GM10248 (cell line): ENCODE measurements at regions not wholly inside any gene's neighbourhood (a gene's known extent, or its start where the extent isn't known, plus 50 kb on each side); places are given as distances from the start of the nearest gene placed in this dataset.

Experiments used
- CTCF ChIA-PET: fragments of 300-600 bp; sonication (Branson Sonifier 250); formaldehyde crosslinking; extraction: SDS; loops from one replicate; lab custom pipeline; 2021; ENCODE audit warnings: antibody characterized with exemption; lab: Yijun Ruan, JAX
- POLR2A ChIA-PET: fragments of 350-650 bp; sonication (Branson Sonifier 250); formaldehyde crosslinking; extraction: SDS; loops from one replicate; lab custom pipeline; 2020; ENCODE audit warnings: antibody characterized with exemption; lab: Yijun Ruan, JAX
- DNase-seq: peaks from one replicate; pipeline ENCODE4 v3.0.0; 2012; ENCODE audit errors: extremely low spot score
- TF ChIP-seq, protein P1 (sequence below): IDR thresholded peaks from 2 replicates; pipeline ENCODE4 v1.5.1; 2012; ENCODE audit warnings: mild to moderate bottlenecking, low read depth; ENCODE audit errors: extremely low read depth, missing control alignments, control extremely low read depth

GRCh38 chr14:28701733-28702132, 64.9 kb upstream of the FOXG1 start:
- ChIA-PET CTCF (no interaction called here), POLR2A (no interaction called here)
- TF ChIP-seq, protein P1, sequence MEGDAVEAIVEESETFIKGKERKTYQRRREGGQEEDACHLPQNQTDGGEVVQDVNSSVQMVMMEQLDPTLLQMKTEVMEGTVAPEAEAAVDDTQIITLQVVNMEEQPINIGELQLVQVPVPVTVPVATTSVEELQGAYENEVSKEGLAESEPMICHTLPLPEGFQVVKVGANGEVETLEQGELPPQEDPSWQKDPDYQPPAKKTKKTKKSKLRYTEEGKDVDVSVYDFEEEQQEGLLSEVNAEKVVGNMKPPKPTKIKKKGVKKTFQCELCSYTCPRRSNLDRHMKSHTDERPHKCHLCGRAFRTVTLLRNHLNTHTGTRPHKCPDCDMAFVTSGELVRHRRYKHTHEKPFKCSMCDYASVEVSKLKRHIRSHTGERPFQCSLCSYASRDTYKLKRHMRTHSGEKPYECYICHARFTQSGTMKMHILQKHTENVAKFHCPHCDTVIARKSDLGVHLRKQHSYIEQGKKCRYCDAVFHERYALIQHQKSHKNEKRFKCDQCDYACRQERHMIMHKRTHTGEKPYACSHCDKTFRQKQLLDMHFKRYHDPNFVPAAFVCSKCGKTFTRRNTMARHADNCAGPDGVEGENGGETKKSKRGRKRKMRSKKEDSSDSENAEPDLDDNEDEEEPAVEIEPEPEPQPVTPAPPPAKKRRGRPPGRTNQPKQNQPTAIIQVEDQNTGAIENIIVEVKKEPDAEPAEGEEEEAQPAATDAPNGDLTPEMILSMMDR = no peak
- no peak for DNase-seq

DNA sequence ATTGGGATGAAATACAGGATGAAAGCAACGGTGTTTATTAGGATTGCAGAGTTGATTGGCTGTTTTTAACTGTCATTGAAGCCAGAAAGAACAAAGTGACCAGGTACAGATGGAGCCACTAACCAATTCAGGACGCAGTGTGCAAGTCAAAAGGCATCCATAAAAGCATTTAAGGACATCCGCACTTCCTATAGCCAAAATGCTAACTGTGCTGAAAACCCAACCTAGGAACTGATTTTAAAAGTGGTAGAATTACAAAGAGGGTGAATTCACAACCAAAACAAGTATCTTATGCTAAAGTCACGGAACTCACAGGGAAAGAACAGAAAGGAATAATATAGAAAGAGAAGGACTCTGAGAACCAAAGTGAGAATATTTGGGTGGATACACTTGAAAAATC, 63.1 kb upstream of the FOXG1 start:
- TF ChIP-seq, protein P1 = no peak
- DNase-seq = no peak
- ChIA-PET CTCF (no interaction called here), POLR2A (no interaction called here)

DNA sequence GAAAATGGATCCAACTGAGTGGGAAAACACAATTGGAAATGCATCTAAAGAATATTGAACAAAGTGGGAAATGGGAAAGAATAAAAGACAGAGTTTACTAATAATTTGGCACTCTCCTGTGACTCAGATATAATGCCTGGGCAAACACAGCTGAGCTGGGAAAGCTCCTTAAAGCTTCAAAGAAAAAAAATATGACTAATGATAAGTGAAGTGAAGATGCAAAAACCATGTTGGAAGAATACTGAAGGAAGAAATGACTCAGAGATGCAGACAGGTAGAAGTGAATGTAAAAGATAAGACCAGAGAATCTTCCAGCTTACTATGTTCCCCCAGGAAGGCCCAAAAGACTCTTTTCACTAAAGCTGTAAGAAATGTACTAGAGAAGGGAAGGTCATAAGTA, 62.4 kb upstream of the FOXG1 start:
- no peak for DNase-seq
- TF ChIP-seq, protein P1 = no peak
- POLR2A ChIA-PET = no interaction called here
- CTCF ChIA-PET = no interaction called here

GRCh38 chr14:28707814-28708213, 58.8 kb upstream of the FOXG1 start:
- CTCF ChIA-PET = no interaction called here
- DNase-seq = no peak
- POLR2A ChIA-PET = no interaction called here
- TF ChIP-seq, protein P1 = no peak

- POLR2A ChIA-PET = no interaction called here
Observed at GRCh38 chr14:28709571-28710305, 56.8 kb upstream of the FOXG1 start.

More at GRCh38 chr14:28709571-28710305, 56.8 kb upstream of the FOXG1 start:
- CTCF ChIA-PET = no interaction called here
- TF ChIP-seq, protein P1 = no peak
- DNase-seq = no peak
